ENCODE measurements at regions not wholly inside any gene's neighbourhood (a gene's known extent, or its start where the extent isn't known, plus 50 kb on each side); places are given as distances from the start of the nearest gene placed in this dataset. TPM values are rescaled to one million over a fixed set of nuclear protein-coding genes. Genes with fewer than 3 reads are reported as not detected.

Small RNA genes lying in the stretch of these regions (microRNA-seq; reads per million reads assigned to microRNA genes)
- gene MTCO3P27 (ENCODE audit: insufficient read depth, insufficient read length) (not detected), gene MTND4LP31 (ENCODE audit: insufficient read depth, insufficient read length) (not detected)

Small RNA genes lying in the stretch of these regions (small RNA-seq; reads per million reads assigned to genes)
- gene MTCO3P27 (0 to 0.15 (median 0) reads per million in 5 experiments), gene MTND4LP31 (0 reads per million in 5 experiments)

Data from IMR-90 (cell line).